HL-60/S4 treated with phorbol 12-myristate 13-acetate at 8.2 ng/mL for 4 days and 3 days (cell line): ENCODE measurements at regions not wholly inside any gene's neighbourhood (a gene's known extent, or its start where the extent isn't known, plus 50 kb on each side); places are given as distances from the start of the nearest gene placed in this dataset.

ENCODE experiments used
- in situ Hi-C: fragments of 300-500 bp; cut with MboI; formaldehyde crosslinking; loops from 2 replicates; pipeline ENCODE4 v1.15.0; 2022; ENCODE audit warnings: low sequenced_read_pairs

DNA sequence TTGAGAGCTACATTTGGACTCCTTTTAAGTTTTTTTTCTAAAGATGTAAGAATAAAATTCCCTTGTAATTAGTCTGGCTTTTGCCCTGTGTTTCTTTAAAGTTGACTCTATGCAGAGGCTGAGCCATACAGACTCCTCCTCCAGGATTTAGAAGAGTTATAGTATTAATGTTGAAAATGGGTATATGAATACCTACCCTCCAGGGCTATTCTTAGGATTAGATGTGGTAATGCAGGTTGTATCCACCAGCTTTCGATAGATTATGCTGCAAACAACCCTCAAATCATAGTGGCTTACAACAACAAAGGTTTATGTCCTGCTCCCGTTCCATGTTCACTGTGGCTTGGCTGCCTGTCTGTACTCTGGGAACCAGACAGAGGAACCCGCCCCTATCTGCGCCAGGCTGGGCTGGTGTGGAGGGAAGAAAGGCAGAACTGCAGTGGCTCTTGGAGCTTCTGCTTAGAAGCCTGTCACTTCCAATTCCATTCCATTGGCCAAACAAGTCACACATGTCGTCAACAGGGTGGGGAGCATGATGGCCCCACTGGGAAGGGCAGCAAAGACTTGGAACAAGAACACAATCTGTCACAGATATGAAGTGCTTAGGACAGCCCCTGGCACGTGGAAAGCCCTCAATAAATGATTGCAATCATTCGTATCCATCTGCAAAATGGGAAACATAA, 290.8 kb downstream of the FOXO1 start:
- in situ Hi-C loops = no loop called here

- in situ Hi-C loops = no loop called here
These were observed 290.1 kb downstream of the FOXO1 start for GRCh38 chr13:40376296-40376849.

GRCh38 chr13:40376867-40377535, 289.4 kb downstream of the FOXO1 start:
- in situ Hi-C loops = no loop called here

- in situ Hi-C loops = no loop called here
These were observed 288.7 kb downstream of the FOXO1 start for GRCh38 chr13:40377783-40378182.

DNA sequence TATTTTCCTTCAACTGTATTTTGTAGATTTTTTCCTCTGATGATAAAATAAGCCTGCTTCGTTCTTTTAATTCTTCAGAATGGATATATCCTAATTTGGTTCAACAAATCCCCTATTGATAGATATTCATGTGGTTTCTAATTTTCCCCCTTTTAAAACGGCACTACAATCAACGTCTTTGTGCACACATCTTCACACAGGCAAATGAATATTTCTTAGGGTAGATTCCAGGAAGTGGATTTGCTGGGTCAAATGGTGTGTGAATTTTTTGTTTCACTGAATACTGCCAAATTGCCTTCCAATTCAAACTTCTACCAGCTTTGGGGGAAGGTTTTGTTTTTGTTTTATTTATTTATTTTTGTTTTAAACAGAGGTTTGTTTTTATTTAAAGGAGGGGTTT, 287.2 kb downstream of the FOXO1 start:
- in situ Hi-C loops = no loop called here

DNA sequence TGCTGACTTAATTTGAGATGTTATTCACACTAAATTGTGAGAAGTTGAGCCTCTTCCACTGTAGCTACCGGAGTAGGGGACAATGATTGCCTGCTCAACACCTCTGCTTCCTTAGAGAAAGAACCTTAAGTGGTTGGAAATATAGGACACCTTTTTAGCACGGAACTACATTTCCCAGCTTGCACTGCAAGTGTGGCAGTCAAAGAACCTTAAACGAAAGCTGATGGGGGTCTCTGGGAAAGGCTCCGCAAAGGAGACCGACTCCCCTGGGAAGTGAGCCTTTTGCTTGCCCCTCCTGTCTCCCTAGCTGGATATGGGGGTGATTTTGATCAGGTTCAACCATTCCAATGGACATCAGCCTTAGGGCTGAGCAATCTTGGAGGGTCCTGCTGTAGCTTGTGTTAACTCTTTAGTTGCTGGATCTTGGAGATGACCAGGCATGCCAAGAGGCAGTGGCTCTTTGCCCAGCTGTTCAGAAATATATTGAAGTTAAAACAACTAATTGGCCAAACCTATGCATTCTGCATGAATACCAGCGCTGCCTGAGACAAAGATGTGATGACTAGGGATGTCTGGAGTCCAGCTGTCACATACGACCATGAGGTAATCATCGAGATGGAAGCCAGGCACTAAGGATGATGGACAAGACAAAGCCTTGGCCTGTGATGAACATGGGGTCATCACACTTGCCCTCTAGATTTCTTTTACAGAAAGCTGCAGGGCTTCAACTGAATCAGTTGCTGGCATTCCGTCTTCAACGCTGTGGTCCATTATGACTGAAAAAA, 286.5 kb downstream of the FOXO1 start:
- in situ Hi-C loops = no loop called here

DNA sequence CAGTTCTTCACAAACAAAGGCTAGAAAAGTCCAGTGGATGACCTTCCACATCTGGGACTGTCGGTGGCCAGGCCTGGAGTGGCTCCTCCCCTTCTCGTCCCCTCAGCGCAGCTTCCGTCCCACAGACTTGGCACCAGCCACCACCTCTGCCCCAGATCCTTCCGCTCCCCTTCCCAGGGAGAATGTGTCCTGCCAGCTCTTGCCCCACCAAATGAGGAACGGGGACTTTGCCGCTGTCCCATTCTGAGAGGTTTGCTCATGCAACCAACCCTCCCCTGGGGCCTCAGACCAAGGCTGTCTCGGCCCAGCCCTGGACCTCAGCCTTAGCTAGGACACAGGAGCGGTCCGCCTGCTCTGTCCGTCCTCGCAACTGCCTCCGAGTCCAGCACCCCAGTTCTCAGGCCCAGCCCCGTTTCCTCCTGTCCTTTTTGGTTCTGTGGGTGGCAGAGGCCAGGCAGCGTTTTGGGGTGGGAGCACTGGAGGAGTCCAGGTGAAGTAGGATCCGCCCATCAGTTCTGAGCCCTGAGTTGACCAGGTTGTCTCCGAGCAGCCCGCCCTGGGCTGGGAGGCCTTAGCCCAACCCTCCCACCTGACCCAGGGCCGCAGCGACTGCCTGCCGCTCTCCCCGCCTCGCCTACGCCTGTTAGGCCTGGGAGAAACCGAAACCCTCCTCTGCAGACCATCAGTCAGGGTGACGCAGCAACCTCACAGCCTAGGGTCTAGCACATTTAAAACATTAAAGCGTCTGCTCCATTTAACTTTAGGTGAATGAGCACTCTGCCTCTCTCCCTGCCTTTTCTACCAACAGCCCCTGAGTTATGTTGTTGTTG, 284.3 kb downstream of the FOXO1 start:
- in situ Hi-C loops = no loop called here

- in situ Hi-C loops = no loop called here
These were observed 283.3 kb downstream of the FOXO1 start for GRCh38 chr13:40383132-40383531.

- in situ Hi-C loops = no loop called here
These were observed 282.6 kb downstream of the FOXO1 start for GRCh38 chr13:40383885-40384284.

GRCh38 chr13:40384976-40385857, 281.2 kb downstream of the FOXO1 start:
- in situ Hi-C loops = no loop called here

GRCh38 chr13:40385858-40386180, 280.6 kb downstream of the FOXO1 start:
- in situ Hi-C loops = no loop called here

- in situ Hi-C loops = no loop called here
These were observed 279.9 kb downstream of the FOXO1 start for GRCh38 chr13:40386586-40386985.

GRCh38 chr13:40387775-40388174, 278.7 kb downstream of the FOXO1 start:
- in situ Hi-C loops = no loop called here

DNA sequence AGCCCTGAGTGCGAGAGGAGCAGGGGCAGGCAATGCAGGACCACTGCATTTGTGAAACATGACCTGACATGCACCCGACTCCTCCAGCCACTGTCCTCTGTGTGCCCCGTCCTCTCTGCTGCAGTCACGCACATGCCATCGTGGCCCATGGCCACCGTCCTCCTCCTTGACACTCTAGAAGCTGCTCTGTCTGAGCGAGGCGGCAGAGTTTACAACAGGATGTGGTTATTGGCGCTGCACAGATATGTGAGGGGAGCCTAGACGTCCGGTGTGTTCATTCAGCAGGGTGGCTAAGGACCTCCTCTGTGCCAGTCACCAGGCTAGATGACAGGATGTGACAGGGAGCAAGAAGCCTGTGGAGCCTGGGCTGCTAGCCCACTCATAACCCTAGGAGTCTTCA, 277.8 kb downstream of the FOXO1 start:
- in situ Hi-C loops = no loop called here

DNA sequence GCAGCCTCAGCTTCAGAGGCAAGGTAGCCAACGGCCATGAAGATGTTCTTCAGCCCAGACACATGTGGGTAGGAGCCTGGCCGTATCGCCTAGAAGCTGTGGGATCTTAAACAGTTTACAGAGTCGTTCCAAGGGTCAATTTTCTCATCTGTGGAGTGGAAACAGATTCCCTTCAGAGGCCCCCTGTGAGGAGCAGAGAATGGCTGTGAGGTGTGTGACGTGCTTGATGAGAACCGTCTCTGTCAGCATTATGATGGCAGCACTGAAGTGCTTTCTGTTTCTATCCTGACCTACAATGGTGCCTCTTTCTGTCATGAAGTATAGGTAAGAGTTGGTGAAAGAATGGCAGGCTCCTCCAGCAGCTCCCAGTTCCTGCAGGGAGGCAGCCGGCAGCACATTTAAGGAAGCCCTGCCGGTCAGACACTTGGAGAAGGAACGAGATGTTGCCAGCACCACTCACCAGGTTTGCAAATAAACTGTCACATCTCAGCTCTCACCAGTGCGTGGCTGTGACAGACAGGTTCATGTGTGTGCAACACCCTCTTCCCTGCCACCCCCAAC, 277.3 kb downstream of the FOXO1 start:
- in situ Hi-C loops = no loop called here

DNA sequence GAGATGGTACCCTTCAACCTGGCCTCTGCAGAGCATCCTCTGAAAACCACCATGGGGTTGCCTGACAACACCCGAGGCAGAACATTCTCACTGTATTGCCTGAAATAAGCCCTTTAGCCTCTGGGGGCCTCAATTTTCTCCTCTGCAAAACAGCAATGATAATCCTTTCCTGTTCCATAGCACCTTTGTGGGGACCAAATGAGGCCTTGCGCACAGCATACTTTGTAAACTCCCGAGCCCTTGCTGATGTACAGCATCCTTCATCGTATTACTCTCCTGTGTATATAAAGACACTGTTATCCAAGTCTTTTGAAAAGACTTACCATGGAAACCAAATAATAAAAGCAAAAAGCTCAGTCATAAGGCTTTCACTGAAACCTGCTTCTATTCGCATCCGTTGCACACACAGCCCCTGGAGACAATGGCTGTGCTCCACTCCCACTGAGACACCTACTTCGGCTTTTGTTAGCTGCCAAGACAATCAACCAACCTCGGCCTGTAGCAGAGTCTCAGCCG, 276.0 kb downstream of the FOXO1 start:
- in situ Hi-C loops = no loop called here

DNA sequence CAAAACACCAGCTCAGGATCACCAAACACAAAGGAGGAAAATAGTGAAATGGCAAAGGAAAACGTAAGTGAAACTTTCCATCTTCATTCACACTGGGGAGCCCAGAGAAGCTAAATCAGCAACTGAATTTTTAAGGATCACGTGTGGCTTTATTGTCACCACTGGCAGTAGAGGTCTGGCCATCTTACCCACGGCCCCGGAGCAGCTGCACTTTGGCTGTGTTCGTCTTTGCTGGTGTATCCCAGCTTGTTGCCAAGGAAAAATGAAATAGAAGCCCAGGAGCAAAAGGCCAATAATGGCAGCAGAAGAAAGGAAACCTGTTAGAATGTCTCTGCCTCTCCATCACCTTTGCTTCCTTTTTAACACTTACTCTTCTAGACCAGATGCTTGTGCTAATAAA, 274.7 kb downstream of the FOXO1 start:
- in situ Hi-C loops = no loop called here

DNA sequence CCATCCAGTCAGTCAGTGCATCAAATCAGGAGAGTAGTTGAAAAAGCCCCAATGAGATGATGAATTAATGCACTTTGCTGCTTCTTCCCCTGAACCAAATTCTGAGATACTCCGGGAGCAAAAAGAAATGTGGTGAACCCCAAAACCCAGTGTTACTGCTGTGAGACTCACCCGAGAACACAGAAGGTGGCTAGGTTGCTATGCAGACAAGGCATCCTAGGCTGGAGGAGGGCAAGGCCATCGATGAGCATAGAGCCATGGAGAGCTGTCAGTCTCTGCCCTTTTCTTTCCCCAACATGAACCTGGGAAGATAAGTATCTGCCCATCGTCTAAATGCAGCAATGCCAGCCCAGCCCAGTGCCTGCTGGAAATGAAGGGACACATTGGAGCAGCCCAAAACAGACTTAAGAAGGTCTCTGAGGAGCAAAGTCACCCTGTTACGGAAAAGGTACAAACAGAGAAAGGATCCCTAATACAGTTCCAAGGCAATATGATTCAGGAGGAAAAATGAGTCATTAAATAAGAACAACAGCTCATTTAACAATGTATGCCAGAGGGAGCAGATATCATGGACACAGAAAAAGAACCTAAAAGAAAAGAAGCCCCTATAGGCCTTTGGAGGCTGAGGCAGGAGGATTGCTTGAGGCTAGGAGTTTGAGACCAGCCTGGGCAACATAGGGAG, 272.0 kb downstream of the FOXO1 start:
- in situ Hi-C loops = no loop called here

DNA sequence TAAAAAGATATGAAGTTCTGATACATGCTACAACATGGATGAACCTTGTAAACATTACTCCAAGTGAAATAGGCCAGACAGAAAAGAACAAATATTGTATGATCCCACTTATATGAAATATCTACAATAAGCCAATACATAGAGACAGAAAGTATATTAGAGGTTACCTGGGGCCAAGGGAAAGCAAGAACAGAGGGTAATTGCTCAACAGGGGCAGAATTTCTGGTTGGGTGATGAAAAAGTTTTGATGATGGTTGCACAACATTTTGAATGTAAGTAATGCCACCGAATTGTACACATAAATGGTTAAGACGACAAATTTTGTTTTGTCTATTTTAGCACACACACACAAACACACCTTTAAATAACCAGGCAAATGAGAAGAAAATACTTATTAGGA, 268.4 kb downstream of the FOXO1 start:
- in situ Hi-C loops = no loop called here
